GM12878 (cell line): ENCODE measurements at regions not wholly inside any gene's neighbourhood (a gene's known extent, or its start where the extent isn't known, plus 50 kb on each side); places are given as distances from the start of the nearest gene placed in this dataset.
"Not testable (repeated sequence)": the region's sequence is repeated elsewhere in the genome, so short reads cannot be mapped to it uniquely, and the experiment has no call there.

Experiments used
- CHD4 ChIP-seq: fragments of 200-600 bp; sonication (generic); IDR thresholded peaks from 2 replicates; pipeline ENCODE4 v1.6.1; 2016; ENCODE audit warnings: mild to moderate bottlenecking
- TF ChIP-seq, protein P1 (sequence below): IDR thresholded peaks from 2 replicates; pipeline ENCODE4 v1.6.1; 2012; ENCODE audit warnings: mild to moderate bottlenecking, low read depth, low read length

DNA sequence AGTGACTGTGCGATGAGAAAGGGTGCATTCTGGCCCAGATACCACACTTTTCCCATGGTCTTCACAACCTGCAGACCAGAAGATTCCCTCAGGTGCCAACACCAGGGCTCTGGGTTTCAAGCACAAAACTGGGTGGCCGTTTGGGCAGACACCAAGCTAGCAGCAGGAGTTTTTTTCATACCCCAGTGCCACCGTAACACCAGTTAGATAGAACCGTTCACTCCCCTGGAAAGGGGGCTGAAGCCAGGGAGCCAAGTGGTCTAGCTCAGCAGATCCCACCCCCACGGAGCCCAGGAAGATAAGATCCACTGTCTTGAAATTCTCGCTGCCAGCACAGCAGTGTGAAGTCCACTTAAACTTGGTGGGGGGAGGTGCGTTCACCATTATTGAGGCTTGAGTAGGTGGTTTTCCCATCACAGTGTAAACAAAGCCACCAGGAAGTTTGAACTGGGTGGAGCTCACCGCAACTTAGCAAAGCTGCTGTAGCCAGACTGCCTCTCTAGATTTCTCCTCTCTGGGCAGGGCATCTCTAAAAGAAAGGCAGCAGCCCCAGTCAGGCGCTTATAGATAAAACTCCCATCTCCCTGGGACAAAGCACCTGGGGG lies 119.4 kb upstream of the GHITM start:
- TF ChIP-seq CHD4, result not testable (repeated sequence)
- TF ChIP-seq, protein P1, sequence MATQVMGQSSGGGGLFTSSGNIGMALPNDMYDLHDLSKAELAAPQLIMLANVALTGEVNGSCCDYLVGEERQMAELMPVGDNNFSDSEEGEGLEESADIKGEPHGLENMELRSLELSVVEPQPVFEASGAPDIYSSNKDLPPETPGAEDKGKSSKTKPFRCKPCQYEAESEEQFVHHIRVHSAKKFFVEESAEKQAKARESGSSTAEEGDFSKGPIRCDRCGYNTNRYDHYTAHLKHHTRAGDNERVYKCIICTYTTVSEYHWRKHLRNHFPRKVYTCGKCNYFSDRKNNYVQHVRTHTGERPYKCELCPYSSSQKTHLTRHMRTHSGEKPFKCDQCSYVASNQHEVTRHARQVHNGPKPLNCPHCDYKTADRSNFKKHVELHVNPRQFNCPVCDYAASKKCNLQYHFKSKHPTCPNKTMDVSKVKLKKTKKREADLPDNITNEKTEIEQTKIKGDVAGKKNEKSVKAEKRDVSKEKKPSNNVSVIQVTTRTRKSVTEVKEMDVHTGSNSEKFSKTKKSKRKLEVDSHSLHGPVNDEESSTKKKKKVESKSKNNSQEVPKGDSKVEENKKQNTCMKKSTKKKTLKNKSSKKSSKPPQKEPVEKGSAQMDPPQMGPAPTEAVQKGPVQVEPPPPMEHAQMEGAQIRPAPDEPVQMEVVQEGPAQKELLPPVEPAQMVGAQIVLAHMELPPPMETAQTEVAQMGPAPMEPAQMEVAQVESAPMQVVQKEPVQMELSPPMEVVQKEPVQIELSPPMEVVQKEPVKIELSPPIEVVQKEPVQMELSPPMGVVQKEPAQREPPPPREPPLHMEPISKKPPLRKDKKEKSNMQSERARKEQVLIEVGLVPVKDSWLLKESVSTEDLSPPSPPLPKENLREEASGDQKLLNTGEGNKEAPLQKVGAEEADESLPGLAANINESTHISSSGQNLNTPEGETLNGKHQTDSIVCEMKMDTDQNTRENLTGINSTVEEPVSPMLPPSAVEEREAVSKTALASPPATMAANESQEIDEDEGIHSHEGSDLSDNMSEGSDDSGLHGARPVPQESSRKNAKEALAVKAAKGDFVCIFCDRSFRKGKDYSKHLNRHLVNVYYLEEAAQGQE, result not testable (repeated sequence)
